HG02759 (cell line): ENCODE measurements at regions not wholly inside any gene's neighbourhood (a gene's known extent, or its start where the extent isn't known, plus 50 kb on each side); places are given as distances from the start of the nearest gene placed in this dataset.
A peak's percentile ranks its signal among the peaks of the same experiment; 100 is the strongest.
"Not testable (repeated sequence)": the region's sequence is repeated elsewhere in the genome, so short reads cannot be mapped to it uniquely, and the experiment has no call there.

Source experiments
- ATAC-seq: cut with Tn5 transposase; IDR thresholded peaks from one replicate; pipeline ENCODE4 v1.9.1; 2021; ENCODE audit warnings: mild to moderate bottlenecking, moderate library complexity; ENCODE audit not compliant: unreplicated experiment

DNA sequence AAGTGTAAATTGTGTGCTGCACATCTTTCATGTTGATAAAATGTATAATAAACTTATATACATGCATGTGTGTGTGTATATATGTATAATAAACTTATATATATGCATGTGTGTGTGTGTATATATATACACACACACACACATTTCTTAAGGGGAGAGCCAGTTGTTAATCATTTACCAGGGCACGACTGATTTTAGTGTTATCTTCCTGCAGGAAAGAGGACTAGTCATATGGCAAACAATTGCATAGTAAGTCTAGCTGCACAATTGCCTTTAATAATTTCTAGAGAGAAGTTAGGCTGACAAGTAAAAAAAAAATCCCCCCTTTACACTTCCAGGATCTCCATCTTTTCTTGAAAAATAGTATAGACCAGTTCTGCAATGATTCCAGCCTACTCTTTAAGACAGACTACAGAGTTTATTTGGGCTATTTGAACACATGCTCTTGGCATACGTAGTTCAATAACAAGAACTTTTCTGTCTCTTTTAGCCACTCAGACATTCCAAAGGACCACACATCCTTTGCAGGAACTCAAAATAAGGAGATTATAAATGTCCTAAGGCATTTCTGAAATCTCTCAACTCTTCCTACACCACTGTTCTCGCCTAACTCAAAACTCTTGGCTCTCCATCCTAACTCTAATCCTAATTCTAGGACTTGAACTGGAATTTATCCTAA is 163.6 kb upstream of the SETMAR start:
- ATAC-seq = peak; percentile 79

DNA sequence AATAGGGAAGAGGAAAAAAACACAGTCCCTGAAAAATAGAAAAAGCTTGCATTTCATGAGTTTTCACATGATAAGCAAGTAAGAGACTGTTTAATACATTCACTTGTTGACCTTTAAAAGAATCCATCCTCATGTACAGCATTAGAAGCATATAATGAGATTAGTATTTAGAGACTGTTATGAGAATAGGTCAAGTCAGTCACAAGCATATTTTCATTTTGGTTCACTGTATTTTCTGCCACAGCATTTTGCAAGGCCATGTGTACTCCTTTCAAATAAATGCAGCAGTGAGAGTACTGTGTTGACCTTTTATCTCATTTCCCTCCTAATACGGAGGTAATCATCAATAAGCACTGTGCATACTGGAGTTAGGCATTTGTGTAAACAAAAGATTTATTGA is 162.2 kb upstream of the SETMAR start:
- ATAC-seq = no peak

DNA sequence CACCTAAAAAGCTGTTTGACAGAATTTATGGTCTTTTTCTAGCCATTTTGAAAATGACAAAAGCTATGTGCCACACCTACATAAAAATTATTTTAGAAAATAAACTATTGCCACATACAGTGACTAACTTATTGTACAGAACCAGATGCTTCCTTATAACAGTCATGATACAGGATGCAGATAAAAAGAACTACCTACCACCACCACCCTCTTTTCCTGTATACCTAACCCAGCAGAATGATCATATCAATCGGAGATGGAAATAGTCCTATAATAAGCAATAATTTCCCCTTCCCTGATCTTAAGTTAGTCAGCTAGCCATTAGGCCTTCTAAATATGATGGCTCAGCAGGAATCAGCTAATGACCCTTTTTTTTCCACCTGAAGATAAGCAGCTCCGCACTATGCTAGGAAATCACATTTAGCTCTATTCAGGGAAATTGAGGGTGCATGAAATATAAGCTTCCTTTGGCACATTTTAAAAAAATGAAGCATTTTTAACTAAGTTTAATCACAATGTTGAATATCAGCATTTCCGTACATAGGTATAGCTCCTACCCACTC is 155.5 kb upstream of the SETMAR start:
- ATAC-seq = no peak

DNA sequence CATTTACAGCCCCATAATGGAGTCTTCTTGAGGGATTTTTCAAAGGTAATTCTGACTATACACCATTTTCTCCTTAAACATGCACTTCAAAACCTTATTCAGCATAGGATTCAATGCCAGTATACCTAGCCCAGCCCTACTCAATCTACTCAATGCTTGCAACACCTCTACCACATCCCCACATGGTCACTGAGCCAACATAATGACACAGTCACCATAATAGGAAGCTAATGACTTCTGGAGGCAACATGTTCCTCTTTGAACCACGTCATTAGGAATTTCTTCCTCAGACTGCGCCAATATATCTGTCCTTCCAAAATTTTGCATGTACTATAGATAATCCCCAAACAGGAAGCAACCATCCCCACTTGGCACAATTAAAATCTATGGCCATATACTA is 153.9 kb upstream of the SETMAR start:
- ATAC-seq = no peak

DNA sequence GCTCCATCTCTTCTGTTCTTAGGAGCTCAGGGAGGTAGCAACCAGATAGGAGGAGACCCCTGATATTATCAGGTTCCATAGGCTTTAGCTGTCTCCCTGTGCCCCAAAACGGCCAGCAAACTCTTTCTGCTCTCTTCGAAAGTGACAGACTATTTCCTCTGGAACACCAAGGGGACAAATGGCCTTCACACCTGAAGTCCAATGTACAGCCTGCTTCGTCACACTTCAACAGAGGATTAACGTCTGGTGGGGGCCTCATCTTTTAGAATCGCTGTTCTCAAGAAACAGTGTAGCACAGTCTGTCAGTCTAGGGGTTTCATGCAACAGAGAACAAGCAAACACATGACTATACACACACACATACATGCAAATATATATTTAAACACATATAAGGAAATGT is 152.4 kb upstream of the SETMAR start:
- ATAC-seq = no peak

DNA sequence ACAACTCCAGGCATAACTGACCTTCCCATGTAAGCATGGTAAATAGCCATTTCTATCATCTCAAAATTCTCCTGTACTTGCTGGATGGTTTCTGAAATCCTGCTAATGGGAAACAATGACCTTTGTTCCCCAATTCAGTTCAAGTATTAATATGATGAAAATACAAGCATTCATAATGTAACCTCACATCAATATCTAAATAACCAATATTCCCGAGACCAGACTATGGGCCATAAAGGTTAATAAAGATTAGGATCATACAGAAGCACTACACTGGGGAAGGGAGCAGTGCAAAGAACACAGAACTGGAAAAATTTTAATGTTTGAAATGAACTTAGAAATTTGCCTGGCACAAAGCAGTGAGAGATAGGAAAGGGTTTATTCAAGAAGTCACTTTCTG is 151.3 kb upstream of the SETMAR start:
- ATAC-seq = no peak

DNA sequence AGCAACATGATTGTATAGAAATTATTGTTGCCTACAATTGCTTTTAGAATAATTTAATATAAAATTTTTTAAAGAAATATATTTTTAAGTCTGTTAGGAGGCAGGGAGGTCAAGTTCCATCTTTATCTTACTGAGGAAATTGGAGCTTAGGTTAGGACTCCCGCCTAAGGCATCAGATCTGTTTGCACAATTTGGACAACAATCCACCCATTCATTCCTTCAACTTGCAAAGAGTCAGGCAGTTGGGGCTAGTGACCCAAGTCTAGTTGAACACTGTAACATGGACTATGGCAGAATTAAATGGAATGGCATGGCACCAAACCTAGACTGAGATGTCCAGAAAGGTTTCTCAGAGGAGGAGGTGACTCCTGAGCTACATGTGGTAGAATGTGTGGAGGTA is 149.4 kb upstream of the SETMAR start:
- no peak for ATAC-seq

DNA sequence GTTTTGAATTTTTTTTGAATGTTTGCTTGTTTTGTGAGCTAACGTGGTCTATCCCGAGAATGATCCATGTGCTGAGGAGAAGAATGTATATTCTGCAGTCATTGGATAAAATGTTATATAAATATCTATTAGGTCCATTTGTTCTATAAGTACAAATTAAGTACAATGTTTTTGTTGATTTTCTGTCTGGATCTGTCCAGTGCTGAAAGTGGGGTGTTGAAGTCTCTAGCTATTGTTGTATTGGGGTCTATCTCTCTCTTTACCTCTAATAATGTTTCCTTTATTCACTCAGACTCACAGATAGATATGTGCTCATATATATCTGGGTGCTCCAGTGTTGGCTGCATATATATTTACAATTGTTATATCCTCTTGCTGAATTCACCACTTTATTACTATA is 144.8 kb upstream of the SETMAR start:
- ATAC-seq = no peak

DNA sequence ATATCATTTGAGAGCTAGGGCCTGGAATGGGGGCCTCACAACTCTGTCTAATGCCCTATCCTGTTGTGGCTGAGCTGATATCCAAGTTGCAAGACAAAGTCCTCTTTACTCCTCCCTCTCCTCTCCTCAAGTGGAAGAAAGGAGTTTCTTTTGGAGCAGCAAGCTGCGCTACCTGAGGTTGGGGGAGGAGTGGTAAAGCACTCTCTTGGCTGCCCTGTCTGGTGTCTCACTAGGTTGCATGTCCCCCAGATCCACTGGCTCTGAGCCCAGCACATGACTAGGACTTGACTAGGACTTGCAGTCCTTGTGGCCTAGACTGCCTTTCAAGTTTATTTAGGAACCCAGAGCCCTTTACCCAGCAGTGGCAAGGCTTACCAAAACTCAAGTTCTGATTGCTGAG is 141.1 kb upstream of the SETMAR start:
- no peak for ATAC-seq

DNA sequence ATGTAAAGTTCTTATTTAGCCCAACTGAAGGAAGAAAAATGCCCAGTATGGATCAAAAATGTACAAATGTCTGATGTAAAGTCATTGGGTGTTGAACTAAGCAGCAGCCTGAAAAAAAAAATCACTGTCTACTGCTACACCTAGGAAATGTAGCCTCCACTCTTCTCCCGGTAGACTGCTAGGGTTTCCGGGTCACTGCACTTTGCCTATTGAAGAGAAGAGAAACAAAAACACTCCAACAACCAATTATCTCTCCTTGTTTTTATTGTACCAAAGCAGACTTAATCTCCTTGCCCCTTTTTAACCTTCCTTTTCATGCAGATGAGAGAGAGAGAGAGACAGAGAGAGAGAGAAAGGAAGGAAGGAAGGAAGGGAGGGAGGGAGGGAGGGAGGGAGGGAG is 140.2 kb upstream of the SETMAR start:
- no peak for ATAC-seq

DNA sequence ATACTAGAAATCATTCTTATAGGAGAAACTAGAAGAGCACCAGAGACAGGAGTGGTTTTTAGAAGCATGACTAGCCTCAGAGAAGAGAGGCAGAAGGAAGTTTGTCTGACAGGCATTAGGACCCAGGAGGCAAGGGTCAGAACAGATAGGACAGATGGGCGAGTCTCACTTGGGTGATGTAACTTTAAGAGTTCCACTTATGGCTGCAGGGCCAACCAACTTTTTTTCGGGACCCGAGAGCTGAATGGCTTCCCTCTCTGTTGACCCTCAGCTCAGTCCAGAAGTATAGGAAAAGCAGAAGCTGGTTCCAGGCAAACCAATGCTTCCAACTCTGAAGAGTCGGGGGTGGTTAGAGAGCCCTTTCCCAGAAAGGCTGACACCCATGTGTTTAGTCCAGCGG is 136.6 kb upstream of the SETMAR start:
- no peak for ATAC-seq

DNA sequence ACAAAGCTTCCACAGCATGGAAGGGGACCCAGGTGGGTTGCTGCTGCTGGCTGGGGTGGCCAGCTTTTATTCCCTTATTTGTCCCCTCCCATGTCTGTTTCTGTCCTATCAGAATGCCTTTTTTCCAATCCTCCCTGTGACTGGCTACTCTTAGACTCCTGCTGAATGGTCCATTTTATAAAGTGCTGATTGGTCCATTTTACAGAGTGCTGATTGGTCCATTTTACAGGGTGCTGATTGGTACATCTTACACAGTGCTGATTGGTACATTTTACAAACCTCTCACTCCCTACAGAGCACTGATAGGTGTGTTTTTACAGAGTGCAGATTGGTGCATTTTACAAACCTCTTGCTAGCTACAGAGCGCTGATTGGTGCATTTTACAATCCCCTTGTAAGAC is 135.9 kb upstream of the SETMAR start:
- not testable (repeated sequence) for ATAC-seq

DNA sequence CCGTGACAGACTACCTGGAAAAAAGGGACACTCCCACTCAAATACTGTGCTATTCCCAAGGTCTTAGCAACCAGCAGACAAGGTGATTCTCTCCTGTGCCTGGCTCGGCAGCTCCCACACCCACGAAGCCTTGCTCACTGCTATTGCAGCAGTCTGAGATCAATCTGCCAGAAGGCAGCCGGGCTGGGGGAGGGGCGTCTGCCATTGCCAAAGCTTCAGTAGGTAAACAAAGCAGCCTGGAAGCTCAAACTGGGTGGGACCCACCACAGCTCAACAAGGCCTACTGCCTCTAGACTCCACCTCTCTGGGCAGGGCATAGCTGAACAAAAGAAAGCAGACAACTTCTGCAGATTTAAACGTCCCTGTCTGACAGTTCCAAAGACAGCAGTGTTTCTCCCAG is 128.4 kb upstream of the SETMAR start:
- no peak for ATAC-seq

DNA sequence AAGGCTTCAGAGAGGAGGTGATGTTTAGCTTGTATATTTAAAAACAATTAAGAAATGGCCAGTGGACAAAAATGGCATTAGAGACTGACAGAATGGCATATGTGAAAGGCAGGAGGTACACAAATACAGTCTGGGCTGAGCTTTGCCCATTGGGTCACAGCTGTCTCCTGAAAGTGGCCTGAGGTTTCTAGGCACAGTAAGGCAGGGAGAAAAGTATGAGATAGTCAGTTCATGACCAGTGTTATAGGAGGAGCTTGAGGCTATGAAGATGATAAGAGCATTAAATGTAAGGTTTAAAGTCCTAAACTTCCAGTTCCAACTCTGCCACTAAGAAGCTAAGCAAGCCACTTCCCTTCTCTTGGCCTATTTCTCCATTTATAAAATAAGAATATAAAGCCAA is 111.2 kb upstream of the SETMAR start:
- ATAC-seq = no peak

DNA sequence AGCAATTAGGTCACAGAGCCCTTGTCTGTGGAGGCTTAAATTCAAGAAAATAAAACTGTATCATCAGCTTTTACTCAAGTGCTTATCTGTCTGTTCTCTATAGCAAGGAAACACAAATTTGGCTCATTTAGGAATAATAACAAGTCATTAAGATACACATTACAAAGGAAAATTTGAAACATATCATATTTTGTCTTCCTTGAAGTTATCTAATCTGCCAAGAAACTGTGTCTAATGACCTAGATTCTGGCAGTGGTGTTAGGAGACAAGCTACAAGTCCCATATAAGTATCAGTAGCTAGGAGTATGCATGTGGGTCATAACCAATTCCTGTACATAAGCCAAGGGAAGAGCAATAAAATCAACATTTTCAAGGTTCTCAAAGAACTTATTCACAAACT is 108.2 kb upstream of the SETMAR start:
- ATAC-seq = no peak

DNA sequence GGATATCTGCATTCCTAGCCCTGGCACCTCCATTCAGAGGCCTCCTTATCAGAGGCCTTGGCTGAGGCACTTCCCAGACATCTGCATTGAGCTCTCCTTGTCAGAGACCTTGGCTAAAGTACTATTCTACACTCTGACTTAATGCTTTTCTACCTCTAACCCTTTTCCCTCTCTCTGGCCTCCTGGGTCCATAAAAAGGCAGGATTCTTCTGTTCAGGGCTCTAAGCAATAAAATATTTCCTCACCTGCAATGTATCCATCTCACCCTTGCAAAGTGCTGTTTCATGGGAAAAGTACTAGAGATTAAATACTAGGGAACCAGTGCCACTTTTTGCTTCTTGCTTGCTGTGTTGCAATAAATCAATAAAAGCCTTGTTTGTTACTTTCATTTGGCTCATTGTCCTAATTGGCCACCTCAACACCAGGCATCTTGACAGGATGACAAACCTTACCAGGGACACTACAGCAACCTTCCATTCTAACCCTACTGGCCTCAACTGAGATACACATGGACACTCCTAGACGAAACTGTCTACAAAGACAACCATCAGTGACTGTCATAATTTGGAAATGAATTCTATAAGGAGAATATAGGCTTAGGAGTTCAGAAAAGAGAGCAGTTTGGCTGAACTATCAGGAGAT is 106.5 kb upstream of the SETMAR start:
- no peak for ATAC-seq

DNA sequence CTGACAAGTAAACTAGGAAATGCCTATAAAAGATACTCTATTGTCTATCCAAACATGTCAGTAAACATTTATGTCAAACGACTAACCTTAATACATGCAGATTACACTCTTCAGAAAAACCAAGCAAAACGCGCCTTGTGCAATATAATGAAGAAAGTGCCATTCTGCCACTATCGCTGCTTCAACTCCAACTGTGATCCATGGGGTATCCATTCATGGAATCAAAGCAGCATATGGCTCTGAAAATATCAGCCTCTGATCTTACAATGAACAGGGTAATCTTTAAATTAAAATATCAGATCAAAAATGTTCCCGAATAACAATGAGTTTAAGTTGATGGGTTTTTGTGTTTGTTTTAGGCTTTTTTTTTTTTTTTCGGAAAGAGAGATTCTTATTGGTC is 105.5 kb upstream of the SETMAR start:
- ATAC-seq = no peak

DNA sequence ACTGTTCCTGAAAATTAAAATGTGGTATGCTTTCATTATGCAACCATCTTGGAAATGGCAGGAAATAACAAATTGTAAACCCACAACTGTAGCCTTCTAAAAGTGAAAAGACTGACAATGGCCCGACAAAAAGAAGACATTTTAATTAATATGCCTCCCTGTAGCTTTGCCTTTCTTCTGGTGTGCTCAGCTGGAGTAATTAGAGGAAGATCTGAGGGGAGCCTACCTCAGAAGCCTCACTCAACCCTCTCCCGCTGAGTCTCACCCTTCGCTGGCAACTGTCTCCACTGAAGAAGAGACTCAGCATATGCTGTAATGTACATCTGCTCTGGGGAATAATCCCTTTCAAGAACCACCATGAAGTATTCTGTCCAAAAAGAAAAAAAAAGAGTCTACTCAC is 104.7 kb upstream of the SETMAR start:
- ATAC-seq = no peak

DNA sequence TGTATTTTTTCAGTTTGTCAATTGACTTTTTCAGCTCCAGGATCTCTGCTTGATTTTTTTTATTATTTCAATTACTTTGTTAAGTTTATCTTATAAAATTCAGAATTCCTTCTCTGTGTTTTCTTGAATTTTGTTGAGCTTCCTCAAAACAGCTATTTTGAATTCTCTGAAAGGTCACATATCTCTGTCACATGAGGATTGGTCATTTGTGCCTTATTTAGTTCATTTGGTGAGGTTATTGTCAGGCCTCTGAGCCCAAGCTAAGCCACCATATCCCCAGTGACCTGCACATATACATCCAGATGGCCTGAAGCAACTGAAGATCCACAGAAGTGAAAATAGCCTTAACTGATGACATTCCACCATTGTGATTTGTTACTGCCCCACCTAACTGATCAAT is 98.4 kb upstream of the SETMAR start:
- not testable (repeated sequence) for ATAC-seq

DNA sequence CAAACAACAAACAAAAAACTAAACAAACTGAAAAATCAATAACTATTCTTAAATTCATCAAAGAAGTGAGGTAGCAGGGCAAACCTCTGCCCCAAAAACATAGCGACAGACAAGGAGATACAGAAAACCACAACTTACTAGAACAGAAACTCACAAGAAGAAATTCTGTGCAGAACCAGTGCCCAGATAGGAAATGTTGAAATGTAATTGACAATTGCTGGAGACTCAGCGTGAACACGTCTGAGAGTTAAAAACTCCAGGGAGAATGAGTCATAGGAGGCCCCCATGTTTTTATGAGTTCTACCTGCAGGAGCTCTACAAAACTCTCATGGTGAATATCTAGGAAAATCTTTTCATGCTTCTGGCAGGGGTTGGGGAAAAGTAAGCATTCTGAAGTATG is 95.5 kb upstream of the SETMAR start:
- no peak for ATAC-seq

DNA sequence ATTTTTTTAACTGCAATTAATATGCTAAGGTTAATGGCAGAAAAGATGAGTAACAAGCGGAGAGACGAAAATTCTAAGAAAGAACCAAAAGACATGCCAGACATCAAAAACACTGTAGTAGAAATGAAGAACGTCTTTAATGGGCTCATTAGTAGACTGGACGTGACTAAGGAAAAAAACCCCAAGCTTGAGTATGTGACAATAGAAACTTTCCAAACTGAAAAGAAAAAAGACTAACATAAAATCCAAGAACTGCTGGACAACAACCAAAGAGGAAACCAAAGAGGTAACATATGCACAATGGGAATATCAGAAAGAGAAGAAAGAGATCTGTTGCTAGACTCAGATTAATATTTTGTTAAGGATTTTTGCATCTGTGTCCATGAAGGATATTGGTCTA is 94.6 kb upstream of the SETMAR start:
- no peak for ATAC-seq

DNA sequence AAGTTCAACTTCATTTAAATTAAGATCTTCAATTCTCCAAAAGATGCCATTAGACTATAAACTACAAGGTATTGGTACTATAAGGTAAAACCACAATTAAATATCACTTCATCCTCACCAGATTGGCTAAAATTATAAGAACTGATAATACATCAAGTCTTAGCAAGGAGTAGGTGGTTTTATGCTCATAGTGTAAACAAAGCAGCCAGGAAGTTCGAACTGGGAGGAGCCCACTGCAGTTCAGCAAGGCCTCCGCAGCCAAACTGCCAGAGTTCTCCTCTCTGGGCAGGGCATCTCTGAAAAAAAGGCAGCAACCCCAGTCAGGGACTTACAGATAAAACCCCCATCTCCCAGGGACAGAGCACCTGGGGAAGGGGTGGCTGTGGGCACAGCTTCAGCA is 91.6 kb upstream of the SETMAR start:
- no peak for ATAC-seq

DNA sequence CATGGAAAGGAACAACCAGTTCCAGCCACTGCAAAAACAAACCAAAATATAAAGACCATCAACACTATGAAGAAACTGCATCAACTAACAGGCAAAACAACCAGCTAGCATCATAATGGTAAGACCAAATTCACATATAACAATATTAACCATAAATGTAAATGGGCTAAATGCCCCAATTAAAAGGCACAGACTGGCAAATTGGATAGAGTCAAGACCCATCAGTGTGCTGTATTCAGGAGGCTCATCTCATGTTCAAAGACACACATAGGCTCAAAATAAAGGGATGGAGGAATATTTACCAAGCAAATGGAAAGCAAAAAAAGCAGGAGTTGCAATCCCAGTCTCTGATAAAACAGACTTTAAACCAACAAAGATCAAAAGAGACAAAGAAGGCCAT is 89.7 kb upstream of the SETMAR start:
- not testable (repeated sequence) for ATAC-seq
